PC-9 (cell line): ENCODE measurements at regions not wholly inside any gene's neighbourhood (a gene's known extent, or its start where the extent isn't known, plus 50 kb on each side); places are given as distances from the start of the nearest gene placed in this dataset.
A peak's percentile ranks its signal among the peaks of the same experiment; 100 is the strongest.

Source experiments
- BruUV-seq: library from RNA; stranded (reverse); fragments of 400-500 nt; replicated peaks from 2 replicates; lab custom pipeline; 2021; lab: Mats Ljungman, UMichigan
- CTCF ChIA-PET: fragments of 300-600 bp; sonication (Branson Sonifier 250); formaldehyde crosslinking; loops from one replicate; lab custom pipeline; 2022; ENCODE audit warnings: antibody characterized with exemption; lab: Charles Lee
- POLR2A ChIA-PET: fragments of 300-600 bp; sonication (Branson Sonifier 250); formaldehyde crosslinking; loops from one replicate; lab custom pipeline; 2022; ENCODE audit warnings: antibody characterized with exemption; ENCODE audit not compliant: unreplicated experiment; lab: Charles Lee
- DNase-seq, 2 experiments: peaks; one replicate each; pipeline versions ENCODE4 v3.0.0 to v3.0.0-alpha.2; 2015 to 2022; ENCODE audit warnings: mixed read lengths in 1 of 2
- H2AFZ ChIP-seq: fragments of 200-600 bp; sonication (generic); 2 replicates; pipeline ENCODE4 v1.8.1; 2017; ENCODE audit warnings: antibody characterized with exemption
- H3F3A ChIP-seq: fragments of 200-600 bp; sonication (generic); 2 replicates; pipeline ENCODE4 v1.8.1; 2017; ENCODE audit warnings: antibody characterized with exemption, mild to moderate bottlenecking, low read depth; ENCODE audit not compliant: insufficient read depth
- H3K27ac ChIP-seq: fragments of 200-600 bp; sonication (generic); 2 replicates; pipeline ENCODE4 v1.6.1; 2016; ENCODE audit warnings: mixed run types
- H3K27me3 ChIP-seq: fragments of 200-600 bp; sonication (generic); 2 replicates; pipeline ENCODE4 v1.6.1; 2016; ENCODE audit warnings: low read depth, mixed run types; ENCODE audit not compliant: insufficient read depth
- H3K36me3 ChIP-seq: fragments of 200-600 bp; sonication (generic); 2 replicates; pipeline ENCODE4 v1.6.1; 2016; ENCODE audit warnings: low read depth, mixed run types
- H3K4me1 ChIP-seq: fragments of 200-600 bp; sonication (generic); replicated peaks from 2 replicates; pipeline ENCODE4 v1.6.1; 2016; ENCODE audit warnings: mixed run types; ENCODE audit not compliant: insufficient read depth
- H3K4me2 ChIP-seq: fragments of 200-600 bp; sonication (generic); 2 replicates; pipeline ENCODE4 v1.6.1; 2017; ENCODE audit warnings: mixed run types
- H3K4me3 ChIP-seq: fragments of 200-600 bp; sonication (generic); 2 replicates; pipeline ENCODE4 v1.6.1; 2016; ENCODE audit warnings: mixed run types
- H3K79me2 ChIP-seq: fragments of 200-600 bp; sonication (generic); 2 replicates; pipeline ENCODE4 v1.6.1; 2017; ENCODE audit warnings: low read depth, mixed run types
- H3K9me2 ChIP-seq: fragments of 200-600 bp; sonication (generic); 2 replicates; pipeline ENCODE4 v1.8.1; 2017; ENCODE audit warnings: mild to moderate bottlenecking; ENCODE audit not compliant: insufficient read depth
- H3K9me3 ChIP-seq: fragments of 200-600 bp; sonication (generic); 2 replicates; pipeline ENCODE4 v1.8.1; 2016; ENCODE audit warnings: low read depth; ENCODE audit not compliant: insufficient read depth
- H4K20me1 ChIP-seq: fragments of 200-600 bp; sonication (generic); 2 replicates; pipeline ENCODE4 v1.8.1; 2017; ENCODE audit not compliant: insufficient read depth
- CTCF ChIP-seq: fragments of 200-600 bp; sonication (generic); conservative IDR thresholded peaks from 2 replicates; pipeline ENCODE4 v1.6.1; 2017; ENCODE audit warnings: mixed run types, antibody characterized with exemption, mild to moderate bottlenecking, moderate library complexity
- EZH2 ChIP-seq: fragments of 200-600 bp; sonication (generic); IDR thresholded peaks from 2 replicates; pipeline ENCODE4 v1.8.0; 2017; ENCODE audit warnings: antibody characterized with exemption, low read depth
- intact Hi-C: fragments of 100-400 bp; cut with micrococcal nuclease; formaldehyde crosslinking; loops from one replicate; pipeline ENCODE4 v1.10.0; 2022; ENCODE audit not compliant: unreplicated experiment

GRCh38 chr1:10896673-10897072, 100.2 kb upstream of the CASZ1 start:
- no peak overlapping the region for H2AFZ ChIP-seq
- H3K9me2 ChIP-seq: no peaks in the 10 kb centered on the region
- no peaks in the 10 kb centered on the region for H3K36me3 ChIP-seq
- POLR2A ChIA-PET: interaction anchor here (0.6 kb wide), 1 partner anchor 368 kb away, joined by 5 read pairs; no protein-coding TSS in a partner anchor
- no peaks in the 10 kb centered on the region for H3K27me3 ChIP-seq
- no peak overlapping the region for H3K4me3 ChIP-seq
- TF ChIP-seq CTCF (no peak), EZH2 (no peak)
- H3F3A ChIP-seq: peaks cover 45% of the 10 kb centered on the region
- no peaks in the 10 kb centered on the region for H4K20me1 ChIP-seq
- intact Hi-C loops: no loop called here
- H3K4me1 ChIP-seq: peaks cover 59% of the 10 kb centered on the region
- H3K4me2 ChIP-seq: peak overlapping the region; percentile 89; the same call in 1 of the 2 replicates
- no peaks in the 10 kb centered on the region for H3K79me2 ChIP-seq
- H3K27ac ChIP-seq: peak overlapping the region; percentile 100
- no peaks in the 10 kb centered on the region for H3K9me3 ChIP-seq
- CTCF ChIA-PET: interaction anchor here (0.6 kb wide), 1 partner anchor 217 kb away, joined by 3 read pairs; no protein-coding TSS in a partner anchor
- BruUV-seq: no TSS peak
- no peak for DNase-seq

- no peaks in the 10 kb centered on the region for H3K9me3 ChIP-seq
- H3K79me2 ChIP-seq: no peaks in the 10 kb centered on the region
- ChIA-PET CTCF (interaction anchor here (0.6 kb wide), 2 partner anchors 218 to 267 kb away, joined by 3 read pairs; no protein-coding TSS in a partner anchor), POLR2A (no interaction called here)
- H3F3A ChIP-seq: peaks cover 52% of the 10 kb centered on the region
- no peaks in the 10 kb centered on the region for H3K36me3 ChIP-seq
- peak overlapping the region; percentile 100 for H3K27ac ChIP-seq
- no peak for TF ChIP-seq CTCF
- TF ChIP-seq EZH2: no peak
- peak; percentile 49 to 84 for DNase-seq
- intact Hi-C loops: no loop called here
- H3K27me3 ChIP-seq: no peaks in the 10 kb centered on the region
- peaks cover 67% of the 10 kb centered on the region for H3K4me1 ChIP-seq
- H3K4me2 ChIP-seq: peak overlapping the region; percentile 89
- H4K20me1 ChIP-seq: no peaks in the 10 kb centered on the region
- H2AFZ ChIP-seq: 0 out of 2 replicates have a peak overlapping the region, but pooled peaks have one; percentile 16
- H3K4me3 ChIP-seq: peak overlapping the region; percentile 13; the same call in 1 of the 2 replicates
- no TSS peak for BruUV-seq
- H3K9me2 ChIP-seq: no peaks in the 10 kb centered on the region
Observed at GRCh38 chr1:10897321-10897980, 101.0 kb upstream of the CASZ1 start.

GRCh38 chr1:10897981-10898728, 101.7 kb upstream of the CASZ1 start:
- peak overlapping the region; percentile 89 for H3K4me2 ChIP-seq
- POLR2A ChIA-PET: interaction anchor here (0.7 kb wide), 1 partner anchor 28 kb away, joined by 4 read pairs; no protein-coding TSS in a partner anchor
- H3K27me3 ChIP-seq: no peaks in the 10 kb centered on the region
- no peaks in the 10 kb centered on the region for H3K9me3 ChIP-seq
- H3K79me2 ChIP-seq: no peaks in the 10 kb centered on the region
- H3F3A ChIP-seq: peaks cover 57% of the 10 kb centered on the region
- no peaks in the 10 kb centered on the region for H4K20me1 ChIP-seq
- intact Hi-C loops: loop anchor here (2.0 kb wide), 1 partner anchor 101 kb away; the partner anchor contains the start of gene CASZ1
- no TSS peak for BruUV-seq
- peak overlapping the region; percentile 13; the same call in 1 of the 2 replicates for H3K4me3 ChIP-seq
- TF ChIP-seq EZH2 (no peak), CTCF (no peak)
- peaks cover 68% of the 10 kb centered on the region for H3K4me1 ChIP-seq
- 0 out of 2 replicates have a peak overlapping the region, but pooled peaks have one; percentile 16 for H2AFZ ChIP-seq
- CTCF ChIA-PET: interaction anchor here (0.6 kb wide), 1 partner anchor 268 kb away, joined by 3 read pairs; no protein-coding TSS in a partner anchor
- peak overlapping the region; percentile 100 for H3K27ac ChIP-seq
- H3K9me2 ChIP-seq: no peaks in the 10 kb centered on the region
- peak; percentile 77 to 80 for DNase-seq
- no peaks in the 10 kb centered on the region for H3K36me3 ChIP-seq
